ENCODE measurements at regions not wholly inside any gene's neighbourhood (a gene's known extent, or its start where the extent isn't known, plus 50 kb on each side); places are given as distances from the start of the nearest gene placed in this dataset.

DNA sequence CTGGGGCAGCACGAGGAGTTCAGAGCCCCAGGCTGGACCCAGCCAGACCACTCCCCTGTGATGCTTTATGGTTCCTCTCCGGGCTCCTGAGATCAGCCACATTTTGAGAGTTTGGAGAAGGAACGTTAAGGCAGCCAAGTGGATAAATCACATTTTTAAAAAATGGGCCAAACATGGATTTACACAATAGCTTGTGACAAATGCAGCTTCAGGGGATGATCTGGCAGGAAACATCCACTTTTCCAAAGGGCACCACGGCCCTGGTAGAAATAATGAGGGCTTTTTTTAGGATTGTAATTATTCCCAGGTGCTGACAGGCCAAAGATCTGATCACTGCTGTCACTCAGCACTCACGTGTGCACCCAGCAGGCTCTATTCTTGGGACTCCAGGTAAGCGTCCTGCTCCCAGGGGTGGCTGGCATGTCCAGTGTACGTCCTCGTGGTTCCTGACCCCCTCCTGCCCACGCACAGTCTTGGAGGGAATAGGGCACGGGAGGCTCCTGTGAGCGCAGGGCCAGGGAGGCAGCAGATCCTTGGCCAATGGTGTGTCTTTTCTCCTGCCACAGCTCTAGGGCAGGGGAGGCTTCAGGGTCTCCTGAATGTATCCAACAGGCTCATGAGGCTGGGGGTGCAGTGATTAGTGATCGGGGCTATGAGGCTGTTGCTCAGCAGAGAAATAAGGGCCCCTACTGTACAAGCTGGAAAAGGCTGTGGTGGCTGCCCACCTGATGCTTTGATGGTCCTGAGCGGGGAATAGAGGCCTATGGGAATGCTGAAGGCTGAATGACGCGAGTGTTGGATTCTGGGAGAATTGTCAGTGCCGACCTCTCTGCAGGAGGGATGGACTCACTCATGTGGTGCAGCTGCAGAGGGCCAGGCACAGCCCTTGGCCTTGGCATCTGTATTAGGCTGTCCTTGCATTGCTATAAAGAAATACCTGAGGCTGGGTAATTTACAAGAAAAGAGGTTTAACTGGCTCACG, 415.7 kb downstream of the PTPRU start:
- H3K4me1 Mint-ChIP-seq, result no peaks in the 10 kb centered on the region
- H3K27me3 Mint-ChIP-seq, result peaks cover 20% of the 10 kb centered on the region
- no peak overlapping the region for H3K27ac Mint-ChIP-seq
- H3K4me3 Mint-ChIP-seq, result no peak overlapping the region
- no peaks in the 10 kb centered on the region for H3K36me3 Mint-ChIP-seq
- H3K9me3 Mint-ChIP-seq, result no peaks in the 10 kb centered on the region

DNA sequence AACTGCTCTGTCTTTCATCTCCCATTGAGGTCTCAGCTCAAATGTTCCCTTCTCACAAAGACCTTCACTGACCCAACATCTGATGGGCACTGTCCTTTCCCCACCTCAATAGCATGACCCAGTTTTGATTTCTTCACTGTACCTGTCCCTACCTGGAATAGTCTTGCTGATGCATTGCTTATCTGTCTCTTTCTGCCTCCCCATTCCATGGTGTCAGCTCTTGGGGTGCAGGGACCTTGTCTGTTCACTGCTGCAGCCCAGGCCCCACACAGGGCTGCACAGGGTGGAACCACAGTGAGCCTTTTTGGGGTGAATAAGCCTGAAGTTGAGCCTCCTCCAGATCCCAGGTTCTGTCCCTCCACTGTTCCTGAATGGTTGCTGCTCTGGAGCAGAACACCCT, 414.9 kb downstream of the PTPRU start:
- H3K27me3 Mint-ChIP-seq, result peaks cover 17% of the 10 kb centered on the region
- no peak overlapping the region for H3K27ac Mint-ChIP-seq
- no peaks in the 10 kb centered on the region for H3K9me3 Mint-ChIP-seq
- no peaks in the 10 kb centered on the region for H3K36me3 Mint-ChIP-seq
- H3K4me3 Mint-ChIP-seq, result no peak overlapping the region
- no peaks in the 10 kb centered on the region for H3K4me1 Mint-ChIP-seq

DNA sequence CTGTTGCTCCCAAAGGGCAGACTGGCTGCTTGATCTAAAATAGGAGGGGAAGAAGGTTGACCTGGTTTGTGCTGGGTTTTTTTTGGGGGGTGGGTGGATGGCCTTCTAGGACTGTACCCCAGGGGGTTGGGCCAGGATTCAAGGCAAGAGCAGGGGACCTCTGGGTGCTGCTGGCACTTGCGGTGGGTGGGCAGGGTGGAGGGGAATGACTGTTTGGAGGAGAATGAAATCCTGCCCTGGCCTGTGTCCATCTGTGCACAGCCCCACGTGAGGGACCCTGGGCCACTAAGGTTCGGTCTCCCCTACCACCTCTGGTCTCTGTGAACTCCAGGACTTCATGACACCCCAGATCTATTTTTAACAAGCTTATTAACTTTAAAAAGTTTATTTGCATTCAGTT, 414.2 kb downstream of the PTPRU start:
- H3K27me3 Mint-ChIP-seq, result peaks cover 14% of the 10 kb centered on the region

DNA sequence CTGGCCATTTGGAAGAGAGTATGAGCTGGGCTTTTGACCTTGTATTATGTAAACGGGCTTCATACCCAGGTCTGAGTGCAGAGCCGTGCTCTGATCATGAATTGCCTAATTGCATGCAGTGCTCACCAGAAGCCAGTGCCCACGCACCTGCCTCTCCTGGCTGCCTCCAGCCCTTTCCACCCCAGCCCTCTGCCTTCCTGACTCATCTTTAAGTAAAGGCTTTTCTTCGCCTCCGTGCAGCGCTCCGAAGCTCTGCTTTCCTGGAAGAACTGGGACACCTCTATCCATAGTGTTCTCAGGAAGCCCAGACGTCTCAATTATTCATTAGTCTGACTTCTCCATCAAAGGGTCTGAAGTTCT, 413.7 kb downstream of the PTPRU start:
- H3K4me1 Mint-ChIP-seq, result no peaks in the 10 kb centered on the region
- no peaks in the 10 kb centered on the region for H3K9me3 Mint-ChIP-seq
- peaks cover 14% of the 10 kb centered on the region for H3K27me3 Mint-ChIP-seq
- H3K4me3 Mint-ChIP-seq, result no peak overlapping the region
- no peak overlapping the region for H3K27ac Mint-ChIP-seq
- no peaks in the 10 kb centered on the region for H3K36me3 Mint-ChIP-seq

More for the DNA sequence above, 414.2 kb downstream of the PTPRU start:
- H3K9me3 Mint-ChIP-seq, result no peaks in the 10 kb centered on the region
- H3K4me1 Mint-ChIP-seq, result no peaks in the 10 kb centered on the region
- no peaks in the 10 kb centered on the region for H3K36me3 Mint-ChIP-seq
- H3K27ac Mint-ChIP-seq, result no peak overlapping the region
- H3K4me3 Mint-ChIP-seq, result no peak overlapping the region

DNA sequence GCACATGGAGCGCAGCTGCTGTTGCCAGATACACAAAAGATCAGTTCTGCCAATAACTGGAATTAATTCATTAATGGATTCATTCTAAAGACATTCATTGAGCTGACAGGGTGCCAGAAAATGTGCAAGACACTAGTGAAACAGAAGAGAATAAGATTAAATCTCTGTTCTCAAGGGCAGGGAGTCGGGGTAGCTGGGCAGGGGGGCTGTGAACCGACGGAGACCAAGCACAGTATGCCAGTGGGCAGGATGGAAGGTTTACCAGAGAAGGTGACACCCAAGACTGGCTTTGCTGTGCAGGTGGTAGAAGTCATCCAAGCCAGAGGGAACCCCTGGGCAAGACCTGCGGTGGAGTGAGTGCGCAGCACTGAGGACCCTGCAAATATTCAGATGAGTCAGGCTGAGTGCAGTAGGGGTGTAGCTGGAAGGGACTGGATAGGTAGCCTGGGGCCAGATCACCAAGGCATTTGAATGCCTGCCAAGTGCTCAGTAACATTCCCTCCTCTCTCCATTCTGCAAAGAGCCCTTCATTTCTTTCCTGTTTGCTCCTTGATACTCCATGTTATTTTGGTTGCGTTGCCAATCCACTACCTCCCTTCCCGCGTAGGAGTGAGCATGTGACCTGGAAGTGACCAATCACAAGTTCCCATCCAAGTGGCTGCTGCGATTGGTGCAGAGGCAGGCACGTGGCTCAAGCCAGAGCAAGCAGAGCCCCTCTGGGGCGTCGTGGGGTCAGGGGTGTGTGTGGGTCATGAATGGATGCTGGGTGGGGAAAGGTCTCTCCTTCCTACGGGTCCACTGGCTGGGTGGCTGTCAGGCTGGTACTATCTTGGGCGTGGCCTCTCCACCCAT, 413.1 kb downstream of the PTPRU start:
- H3K27me3 Mint-ChIP-seq, result peaks cover 14% of the 10 kb centered on the region
- H3K9me3 Mint-ChIP-seq, result no peaks in the 10 kb centered on the region
- no peaks in the 10 kb centered on the region for H3K4me1 Mint-ChIP-seq
- no peak overlapping the region for H3K27ac Mint-ChIP-seq
- no peak overlapping the region for H3K4me3 Mint-ChIP-seq
- H3K36me3 Mint-ChIP-seq, result no peaks in the 10 kb centered on the region

DNA sequence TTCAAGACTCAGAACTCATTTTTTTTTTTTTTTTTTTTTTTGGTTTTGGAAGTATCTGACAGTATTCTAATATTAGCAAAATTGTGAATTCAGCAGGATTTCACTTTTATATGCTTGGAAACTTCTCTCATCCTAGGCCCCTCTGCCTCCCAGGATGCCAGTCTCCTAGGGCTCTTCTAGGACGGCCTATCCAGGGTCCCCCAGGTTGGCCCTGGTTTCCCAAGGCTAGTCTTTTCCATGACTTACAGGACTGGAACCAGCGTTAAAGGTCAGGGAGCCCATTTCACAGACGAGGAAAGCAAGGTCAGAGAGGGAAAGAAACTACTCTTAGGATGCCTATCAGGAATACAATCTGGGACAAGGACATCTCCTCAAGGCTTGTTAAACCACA, 412.5 kb downstream of the PTPRU start:
- H3K9me3 Mint-ChIP-seq, result no peaks in the 10 kb centered on the region
- peaks cover 14% of the 10 kb centered on the region for H3K27me3 Mint-ChIP-seq
- no peaks in the 10 kb centered on the region for H3K4me1 Mint-ChIP-seq
- no peaks in the 10 kb centered on the region for H3K36me3 Mint-ChIP-seq
- H3K4me3 Mint-ChIP-seq, result no peak overlapping the region
- no peak overlapping the region for H3K27ac Mint-ChIP-seq

DNA sequence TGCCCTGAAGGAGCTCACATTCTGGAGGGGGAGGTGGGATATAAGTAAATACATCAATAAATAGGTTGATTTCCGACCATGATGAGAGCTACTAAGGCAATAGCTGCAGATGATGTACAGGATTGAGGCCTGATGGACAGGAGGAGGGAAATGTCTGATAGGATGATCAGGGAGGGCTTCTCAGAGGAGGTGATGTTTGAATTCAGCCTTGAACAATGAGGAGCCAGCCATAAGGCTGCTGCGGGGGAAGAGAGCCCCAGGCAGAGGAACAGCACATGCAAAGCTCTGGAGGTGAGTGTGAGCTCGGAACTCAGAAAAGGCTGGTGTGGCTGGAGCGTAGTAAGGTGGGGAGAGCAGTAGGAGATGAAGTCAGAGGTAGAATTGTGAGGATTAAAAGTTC, 411.7 kb downstream of the PTPRU start:
- no peaks in the 10 kb centered on the region for H3K4me1 Mint-ChIP-seq
- no peaks in the 10 kb centered on the region for H3K36me3 Mint-ChIP-seq
- H3K27me3 Mint-ChIP-seq, result peaks cover 13% of the 10 kb centered on the region
- no peak overlapping the region for H3K4me3 Mint-ChIP-seq
- no peaks in the 10 kb centered on the region for H3K9me3 Mint-ChIP-seq
- H3K27ac Mint-ChIP-seq, result no peak overlapping the region

DNA sequence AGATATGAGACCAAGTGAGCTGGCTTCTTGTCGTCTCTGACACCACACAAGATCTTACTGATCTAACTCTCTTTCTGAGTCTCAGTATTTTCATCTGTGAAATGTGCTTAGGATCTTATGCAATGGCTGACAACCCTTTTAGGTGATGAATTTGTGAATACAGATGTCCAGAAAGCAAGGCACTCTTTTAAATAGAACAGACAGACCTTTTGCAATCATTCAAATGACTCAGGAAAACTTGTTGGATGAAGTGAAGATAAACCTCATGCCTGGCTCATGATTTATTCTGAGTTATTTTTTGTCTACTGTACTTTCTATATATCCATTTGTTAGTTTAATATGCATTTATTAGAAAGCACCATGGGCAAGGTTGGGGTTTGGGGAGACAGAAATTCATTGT, 411.3 kb downstream of the PTPRU start:
- Mint-ChIP-seq H3K27me3 (peaks cover 13% of the 10 kb centered on the region), H3K9me3 (no peaks in the 10 kb centered on the region), H3K36me3 (no peaks in the 10 kb centered on the region), H3K4me1 (no peaks in the 10 kb centered on the region), H3K4me3 (no peak overlapping the region), H3K27ac (no peak overlapping the region)

DNA sequence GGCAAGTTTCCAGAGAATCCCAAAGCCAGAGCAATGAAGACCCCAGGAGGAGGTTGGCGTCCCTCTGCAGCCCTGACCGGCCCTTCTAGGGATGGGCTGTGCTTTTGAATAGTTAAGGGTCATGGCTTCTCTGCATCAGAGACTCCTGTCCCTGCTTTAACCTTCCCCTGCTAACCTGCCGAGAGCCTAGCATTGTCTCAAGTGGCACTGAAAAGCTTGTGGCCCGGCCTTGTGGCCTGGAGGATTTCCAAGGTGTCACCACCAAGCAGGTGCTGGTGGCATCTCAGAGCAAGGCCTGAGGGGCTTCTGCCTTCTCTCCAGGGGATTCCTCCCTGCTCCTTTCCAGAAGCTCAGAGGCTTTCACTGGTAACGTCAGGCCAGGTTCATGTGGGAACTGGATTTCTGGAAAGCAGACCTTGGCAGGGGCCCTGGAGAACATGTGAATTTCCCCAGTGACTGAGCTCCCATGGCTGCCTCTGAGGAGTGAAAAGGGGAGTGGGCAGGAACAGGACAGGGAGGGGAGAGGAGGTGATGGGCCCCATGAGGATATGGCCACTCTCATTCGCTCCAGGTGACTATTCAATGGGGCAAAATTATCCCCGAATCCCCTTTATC, 409.9 kb downstream of the PTPRU start:
- H3K9me3 Mint-ChIP-seq, result no peaks in the 10 kb centered on the region
- no peaks in the 10 kb centered on the region for H3K36me3 Mint-ChIP-seq
- H3K27me3 Mint-ChIP-seq, result peaks cover 13% of the 10 kb centered on the region
- H3K27ac Mint-ChIP-seq, result no peak overlapping the region
- no peak overlapping the region for H3K4me3 Mint-ChIP-seq
- no peaks in the 10 kb centered on the region for H3K4me1 Mint-ChIP-seq

DNA sequence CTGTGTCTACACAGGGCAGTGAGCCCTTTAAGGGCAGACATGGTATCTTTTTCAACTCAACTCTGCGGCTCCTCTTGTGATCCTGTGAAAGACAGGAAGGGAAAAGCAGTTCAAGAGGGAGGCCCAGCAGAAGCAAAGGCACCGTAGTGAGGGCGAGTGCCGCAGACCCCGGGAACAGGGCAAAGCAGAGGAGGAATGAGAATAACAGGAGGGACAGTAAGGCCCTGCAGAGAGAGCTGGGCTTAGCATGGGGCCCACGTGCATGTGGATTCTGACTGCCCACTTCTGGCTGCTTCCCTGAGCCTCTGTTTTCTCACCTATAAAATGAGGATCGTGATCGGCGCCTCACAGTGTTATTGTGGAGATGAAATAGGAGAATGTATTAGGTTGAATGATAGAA, 409.3 kb downstream of the PTPRU start:
- Mint-ChIP-seq H3K36me3 (no peaks in the 10 kb centered on the region), H3K27ac (no peak overlapping the region), H3K4me3 (no peak overlapping the region), H3K4me1 (no peaks in the 10 kb centered on the region), H3K27me3 (peaks cover 9% of the 10 kb centered on the region), H3K9me3 (no peaks in the 10 kb centered on the region)

DNA sequence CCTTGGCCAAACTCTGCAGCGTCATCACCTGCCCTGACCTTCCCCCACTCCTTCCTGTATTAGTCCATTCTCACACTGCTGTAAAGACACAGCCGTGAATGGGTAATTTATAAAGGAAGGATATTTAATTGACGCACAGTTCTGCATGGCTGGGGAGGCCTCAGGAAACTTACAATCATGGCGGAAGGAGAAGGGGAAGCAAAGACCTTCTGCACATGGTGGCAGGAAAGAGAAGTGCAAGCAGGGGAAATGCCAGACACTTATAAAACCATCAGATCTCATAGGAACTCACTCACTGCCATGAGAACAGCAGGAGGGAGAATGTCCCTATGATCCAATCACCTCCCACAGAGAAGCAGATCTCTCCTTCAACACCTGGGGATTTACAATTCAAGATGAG, 408.5 kb downstream of the PTPRU start:
- Mint-ChIP-seq H3K27me3 (peaks cover 6% of the 10 kb centered on the region), H3K4me3 (no peak overlapping the region), H3K36me3 (no peaks in the 10 kb centered on the region), H3K4me1 (no peaks in the 10 kb centered on the region), H3K27ac (no peak overlapping the region), H3K9me3 (no peaks in the 10 kb centered on the region)

DNA sequence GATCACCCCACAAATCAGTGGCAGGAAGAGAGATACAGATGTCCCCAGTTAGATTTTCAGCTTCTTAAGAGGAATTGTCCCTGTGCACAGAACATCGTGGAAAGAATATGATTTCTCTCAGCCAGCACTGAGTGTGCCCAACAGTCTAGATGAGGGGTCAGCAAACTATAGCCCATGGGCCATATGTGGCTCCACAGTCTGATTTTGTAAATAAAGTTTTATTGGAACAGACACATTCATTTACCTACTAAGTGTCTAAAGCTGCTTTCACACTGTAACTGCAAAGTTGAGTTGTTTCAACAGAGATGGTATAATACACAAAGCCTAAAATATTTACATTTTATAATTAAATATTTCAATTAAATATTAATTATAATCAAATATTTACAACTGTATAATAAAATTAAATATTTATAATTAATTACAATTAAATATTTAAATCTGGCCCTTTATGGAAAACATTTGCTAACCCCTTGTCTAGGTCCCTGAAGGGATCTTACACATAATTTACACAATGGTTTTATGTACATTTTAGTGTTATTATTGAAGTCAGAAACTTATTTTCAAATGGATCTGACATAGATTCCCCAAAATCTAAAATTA, 407.6 kb downstream of the PTPRU start:
- H3K27ac Mint-ChIP-seq, result no peak overlapping the region
- no peaks in the 10 kb centered on the region for H3K9me3 Mint-ChIP-seq
- no peak overlapping the region for H3K4me3 Mint-ChIP-seq
- H3K27me3 Mint-ChIP-seq, result peaks cover 2% of the 10 kb centered on the region
- H3K4me1 Mint-ChIP-seq, result no peaks in the 10 kb centered on the region
- no peaks in the 10 kb centered on the region for H3K36me3 Mint-ChIP-seq

DNA sequence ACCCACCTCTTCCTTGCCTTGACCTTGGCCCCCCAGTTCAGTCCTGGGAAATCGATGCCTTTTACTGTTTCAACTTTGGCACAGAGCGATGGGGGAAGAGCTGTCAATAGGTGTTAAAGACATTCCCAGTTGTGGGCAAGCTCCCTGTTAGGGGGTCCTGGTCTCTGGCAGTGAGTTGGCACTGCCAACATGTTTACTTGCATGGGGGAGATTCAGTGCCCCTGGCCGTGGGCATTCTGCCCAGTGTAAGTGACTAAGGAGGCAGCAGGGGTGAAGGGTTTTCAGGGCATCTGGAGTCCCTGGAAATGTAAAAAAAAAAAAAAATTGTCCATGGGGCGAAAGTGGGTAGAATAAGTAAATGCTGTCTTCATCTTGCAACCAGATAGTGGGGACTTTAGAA, 407.0 kb downstream of the PTPRU start:
- peaks cover 1% of the 10 kb centered on the region for H3K27me3 Mint-ChIP-seq
- no peaks in the 10 kb centered on the region for H3K36me3 Mint-ChIP-seq
- H3K27ac Mint-ChIP-seq, result no peak overlapping the region
- no peak overlapping the region for H3K4me3 Mint-ChIP-seq
- no peaks in the 10 kb centered on the region for H3K4me1 Mint-ChIP-seq
- H3K9me3 Mint-ChIP-seq, result no peaks in the 10 kb centered on the region

DNA sequence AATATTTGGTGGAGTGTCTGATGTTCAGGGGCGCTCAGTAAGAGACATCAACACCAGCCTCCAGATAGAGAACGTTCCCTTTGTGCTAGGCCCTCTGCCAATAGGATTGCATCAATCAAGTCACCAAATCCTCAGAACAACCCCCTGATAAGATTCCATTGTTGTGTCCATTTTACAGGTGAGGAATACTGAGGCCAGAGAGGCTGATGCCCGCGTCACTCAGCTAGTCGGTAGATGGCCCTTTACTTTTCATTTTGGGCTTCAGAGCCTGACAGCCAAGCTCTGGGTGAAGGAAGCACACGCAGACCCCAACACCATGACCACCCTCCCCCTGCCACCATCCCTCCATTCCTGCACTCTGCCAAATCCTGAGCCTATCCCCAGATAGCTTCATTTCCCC, 406.2 kb downstream of the PTPRU start:
- H3K27me3 Mint-ChIP-seq, result no peaks in the 10 kb centered on the region
- no peak overlapping the region for H3K4me3 Mint-ChIP-seq
- no peak overlapping the region for H3K27ac Mint-ChIP-seq
- no peaks in the 10 kb centered on the region for H3K36me3 Mint-ChIP-seq
- H3K9me3 Mint-ChIP-seq, result no peaks in the 10 kb centered on the region
- H3K4me1 Mint-ChIP-seq, result no peaks in the 10 kb centered on the region

DNA sequence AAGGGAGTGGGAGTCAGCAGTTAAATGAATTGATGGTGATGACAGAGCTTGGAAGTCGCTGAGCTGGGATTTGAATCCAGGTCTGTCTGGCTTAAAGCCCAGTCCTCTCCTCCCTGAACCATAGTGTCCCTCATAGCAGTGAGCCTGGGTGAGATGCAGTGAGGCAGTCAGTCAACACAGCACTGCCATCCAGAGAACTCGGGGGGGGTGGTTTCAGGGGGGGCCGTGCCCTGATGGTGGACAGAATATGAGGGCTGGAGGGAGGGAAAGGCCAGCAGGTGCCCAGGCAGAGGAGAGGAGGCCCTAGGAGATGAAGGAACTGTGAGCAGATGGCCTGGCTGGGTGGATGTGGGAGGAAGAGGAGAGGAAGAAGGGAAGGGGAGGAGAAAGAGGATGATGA, 405.6 kb downstream of the PTPRU start:
- H3K36me3 Mint-ChIP-seq, result no peaks in the 10 kb centered on the region
- H3K4me3 Mint-ChIP-seq, result no peak overlapping the region
- no peak overlapping the region for H3K27ac Mint-ChIP-seq
- no peaks in the 10 kb centered on the region for H3K4me1 Mint-ChIP-seq
- peaks cover 1% of the 10 kb centered on the region for H3K27me3 Mint-ChIP-seq
- no peaks in the 10 kb centered on the region for H3K9me3 Mint-ChIP-seq
